OCI-M2 (cell line): ENCODE measurements at regions not wholly inside any gene's neighbourhood (a gene's known extent, or its start where the extent isn't known, plus 50 kb on each side); places are given as distances from the start of the nearest gene placed in this dataset.
"Not testable (repeated sequence)": the region's sequence is repeated elsewhere in the genome, so short reads cannot be mapped to it uniquely, and the experiment has no call there.

Experiments
- DNase-seq: peaks from one replicate; lab custom pipeline; 2025; ENCODE audit not compliant: unreplicated experiment; lab: John Stamatoyannopoulos, UW

GRCh38 chr4:30124621-30125020 is 595.5 kb upstream of the PCDH7 start:
- not testable (repeated sequence) for DNase-seq

GRCh38 chr4:30125868-30126267 is 594.3 kb upstream of the PCDH7 start:
- no peak for DNase-seq

- no peak for DNase-seq
Observed at GRCh38 chr4:30126351-30126750, 593.8 kb upstream of the PCDH7 start.

GRCh38 chr4:30148828-30149227 is 571.3 kb upstream of the PCDH7 start:
- DNase-seq, result not testable (repeated sequence)

- not testable (repeated sequence) for DNase-seq
Observed at GRCh38 chr4:30149539-30149938, 570.6 kb upstream of the PCDH7 start.

- DNase-seq, result no peak
Observed at GRCh38 chr4:30153427-30153826, 566.7 kb upstream of the PCDH7 start.

- DNase-seq, result no peak
Observed at GRCh38 chr4:30160140-30160539, 560.0 kb upstream of the PCDH7 start.

GRCh38 chr4:30172416-30172815 is 547.8 kb upstream of the PCDH7 start:
- no peak for DNase-seq

- DNase-seq, result no peak
Observed at GRCh38 chr4:30181512-30181911, 538.7 kb upstream of the PCDH7 start.

- DNase-seq, result no peak
Observed at GRCh38 chr4:30181918-30182317, 538.3 kb upstream of the PCDH7 start.

GRCh38 chr4:30182786-30183185 is 537.4 kb upstream of the PCDH7 start:
- no peak for DNase-seq

GRCh38 chr4:30191902-30192301 is 528.3 kb upstream of the PCDH7 start:
- no peak for DNase-seq

GRCh38 chr4:30207389-30207788 is 512.8 kb upstream of the PCDH7 start:
- no peak for DNase-seq

- no peak for DNase-seq
Observed at GRCh38 chr4:30208731-30209435, 511.3 kb upstream of the PCDH7 start.

- DNase-seq, result not testable (repeated sequence)
Observed at GRCh38 chr4:30215973-30216372, 504.2 kb upstream of the PCDH7 start.

GRCh38 chr4:30245140-30245539 is 475.0 kb upstream of the PCDH7 start:
- no peak for DNase-seq

GRCh38 chr4:30256116-30256832 is 463.9 kb upstream of the PCDH7 start:
- DNase-seq, result no peak

- DNase-seq, result no peak
Observed at GRCh38 chr4:30258949-30259348, 461.2 kb upstream of the PCDH7 start.

- no peak for DNase-seq
Observed at GRCh38 chr4:30262379-30262778, 457.8 kb upstream of the PCDH7 start.

- DNase-seq, result no peak
Observed at GRCh38 chr4:30264465-30264864, 455.7 kb upstream of the PCDH7 start.

GRCh38 chr4:30265716-30266115 is 454.5 kb upstream of the PCDH7 start:
- DNase-seq, result no peak

GRCh38 chr4:30268370-30268769 is 451.8 kb upstream of the PCDH7 start:
- no peak for DNase-seq

GRCh38 chr4:30269850-30270249 is 450.3 kb upstream of the PCDH7 start:
- DNase-seq, result no peak
